ENCODE measurements at regions not wholly inside any gene's neighbourhood (a gene's known extent, or its start where the extent isn't known, plus 50 kb on each side); places are given as distances from the start of the nearest gene placed in this dataset.

DNA sequence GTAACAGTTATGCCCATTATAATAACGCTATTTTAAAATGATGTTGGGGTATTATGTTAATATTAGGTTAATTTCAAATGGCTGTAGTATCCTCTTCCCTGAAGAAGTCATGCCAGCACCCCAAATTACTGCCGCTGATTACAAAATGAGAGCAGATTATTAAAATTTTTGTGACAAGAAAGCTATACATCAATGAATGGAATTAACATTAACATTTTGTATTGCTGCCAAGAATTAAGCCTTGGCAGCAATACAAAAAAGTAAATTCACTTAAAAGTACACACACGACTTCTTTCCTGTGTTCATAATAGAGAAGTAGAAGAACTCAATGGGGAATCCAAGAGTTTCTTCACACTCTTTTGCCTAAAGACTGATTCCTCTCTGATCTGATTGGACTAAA is 482.8 kb downstream of the STIM2 start:
- Histone ChIP-seq H3K36me3 (ENCODE audit: control insufficient read depth in 2 of 2, insufficient read depth in 2 of 2, low read length in 2 of 2) (no peaks in the 10 kb centered on the region), H3K4me3 (ENCODE audit: low read length in 2 of 2) (no peak overlapping the region), H3K9me3 (ENCODE audit: control insufficient read depth in 2 of 2, low read length in 2 of 2) (no peaks in the 10 kb centered on the region), H3K4me1 (ENCODE audit: control insufficient read depth, insufficient read depth, low read length) (no peaks in the 10 kb centered on the region), H3K9ac (ENCODE audit: low read length in 2 of 2) (no peak overlapping the region), H3K27me3 (ENCODE audit: control insufficient read depth in 1 of 2, insufficient read depth in 2 of 2, low read length in 2 of 2) (no peaks in the 10 kb centered on the region), H3K27ac (ENCODE audit: low read length) (no peak overlapping the region)

GRCh38 chr4:27350161-27350560 is 489.5 kb downstream of the STIM2 start:
- no peak overlapping the region for H3K9ac ChIP-seq (ENCODE audit: low read length in 2 of 2)
- H3K27ac ChIP-seq (ENCODE audit: low read length) = no peak overlapping the region
- H3K4me1 ChIP-seq (ENCODE audit: control insufficient read depth, insufficient read depth, low read length) = no peaks in the 10 kb centered on the region
- H3K36me3 ChIP-seq (ENCODE audit: control insufficient read depth in 2 of 2, insufficient read depth in 2 of 2, low read length in 2 of 2) = no peaks in the 10 kb centered on the region
- peaks cover 0 to 2% of the 10 kb centered on the region in 2 donors for H3K9me3 ChIP-seq (ENCODE audit: control insufficient read depth in 2 of 2, low read length in 2 of 2)
- H3K27me3 ChIP-seq (ENCODE audit: control insufficient read depth in 1 of 2, insufficient read depth in 2 of 2, low read length in 2 of 2) = no peaks in the 10 kb centered on the region
- H3K4me3 ChIP-seq (ENCODE audit: low read length in 2 of 2) = no peak overlapping the region

GRCh38 chr4:27357283-27357682 is 496.6 kb downstream of the STIM2 start:
- Histone ChIP-seq H3K27ac (ENCODE audit: low read length) (no peak overlapping the region), H3K9ac (ENCODE audit: low read length in 2 of 2) (no peak overlapping the region), H3K4me1 (ENCODE audit: control insufficient read depth, insufficient read depth, low read length) (peaks cover 5% of the 10 kb centered on the region), H3K27me3 (ENCODE audit: control insufficient read depth in 1 of 2, insufficient read depth in 2 of 2, low read length in 2 of 2) (no peaks in the 10 kb centered on the region), H3K9me3 (ENCODE audit: control insufficient read depth in 2 of 2, low read length in 2 of 2) (peaks cover 0 to 2% of the 10 kb centered on the region in 2 donors), H3K36me3 (ENCODE audit: control insufficient read depth in 2 of 2, insufficient read depth in 2 of 2, low read length in 2 of 2) (no peaks in the 10 kb centered on the region), H3K4me3 (ENCODE audit: low read length in 2 of 2) (no peak overlapping the region)

DNA sequence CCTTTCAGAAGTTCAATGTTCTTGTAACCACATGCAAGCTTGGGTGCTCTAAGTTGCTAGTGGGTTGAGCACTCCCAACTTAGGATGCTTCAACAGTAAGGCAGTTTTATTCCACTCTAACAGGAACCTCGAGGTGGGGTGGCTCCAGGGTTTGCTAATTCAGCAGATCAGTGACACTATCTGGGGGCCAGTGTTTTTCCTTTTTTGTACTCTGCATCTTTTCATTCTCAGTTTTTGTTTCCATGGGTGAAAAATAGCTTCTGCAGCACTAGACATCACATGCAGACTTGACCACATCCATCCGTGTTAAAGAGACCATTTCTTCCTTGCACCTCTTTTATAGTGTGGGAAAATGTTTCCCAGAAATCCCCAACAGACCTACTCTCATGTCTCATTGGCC is 497.6 kb downstream of the STIM2 start:
- Histone ChIP-seq H3K4me3 (ENCODE audit: low read length in 2 of 2) (no peak overlapping the region), H3K36me3 (ENCODE audit: control insufficient read depth in 2 of 2, insufficient read depth in 2 of 2, low read length in 2 of 2) (no peaks in the 10 kb centered on the region), H3K27ac (ENCODE audit: low read length) (no peak overlapping the region), H3K27me3 (ENCODE audit: control insufficient read depth in 1 of 2, insufficient read depth in 2 of 2, low read length in 2 of 2) (no peaks in the 10 kb centered on the region), H3K9ac (ENCODE audit: low read length in 2 of 2) (no peak overlapping the region), H3K4me1 (ENCODE audit: control insufficient read depth, insufficient read depth, low read length) (peaks cover 5% of the 10 kb centered on the region), H3K9me3 (ENCODE audit: control insufficient read depth in 2 of 2, low read length in 2 of 2) (peaks cover 0 to 2% of the 10 kb centered on the region in 2 donors)

- Histone ChIP-seq H3K9ac (ENCODE audit: low read length in 2 of 2) (no peak overlapping the region), H3K9me3 (ENCODE audit: control insufficient read depth in 2 of 2, low read length in 2 of 2) (no peaks in the 10 kb centered on the region), H3K36me3 (ENCODE audit: control insufficient read depth in 2 of 2, insufficient read depth in 2 of 2, low read length in 2 of 2) (no peaks in the 10 kb centered on the region), H3K27ac (ENCODE audit: low read length) (no peak overlapping the region), H3K4me1 (ENCODE audit: control insufficient read depth, insufficient read depth, low read length) (peaks cover 5% of the 10 kb centered on the region), H3K27me3 (ENCODE audit: control insufficient read depth in 1 of 2, insufficient read depth in 2 of 2, low read length in 2 of 2) (no peaks in the 10 kb centered on the region), H3K4me3 (ENCODE audit: low read length in 2 of 2) (no peak overlapping the region)
Measured at GRCh38 chr4:27360131-27360530, 499.5 kb downstream of the STIM2 start.

DNA sequence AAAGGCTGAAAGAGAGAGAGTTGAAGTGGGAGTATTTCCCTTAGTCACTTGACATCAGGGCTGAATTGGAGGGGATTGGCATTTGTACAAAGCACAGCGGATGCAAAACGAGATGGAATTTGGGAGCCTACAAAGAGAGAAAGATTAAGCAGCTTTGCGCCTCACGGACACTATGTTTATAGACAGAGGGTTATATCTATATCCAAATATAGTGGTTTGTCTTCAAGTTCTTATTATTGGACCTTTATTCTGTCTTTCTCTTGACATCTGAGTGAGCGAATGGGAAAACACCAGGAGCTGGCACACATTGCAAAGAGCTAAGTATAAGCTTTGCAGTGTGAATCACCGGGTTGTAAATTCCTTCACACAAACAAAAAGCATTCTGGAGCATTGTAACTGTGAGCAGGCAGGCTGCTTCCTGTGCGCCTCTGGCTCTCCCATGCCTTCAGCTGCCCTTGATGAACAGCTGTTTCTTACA is 500.2 kb downstream of the STIM2 start:
- H3K4me3 ChIP-seq (ENCODE audit: low read length in 2 of 2) = peak overlapping the region in 1 of 2 donors; percentile 44
- no peaks in the 10 kb centered on the region for H3K36me3 ChIP-seq (ENCODE audit: control insufficient read depth in 2 of 2, insufficient read depth in 2 of 2, low read length in 2 of 2)
- no peaks in the 10 kb centered on the region for H3K9me3 ChIP-seq (ENCODE audit: control insufficient read depth in 2 of 2, low read length in 2 of 2)
- H3K27ac ChIP-seq (ENCODE audit: low read length) = peak overlapping the region; percentile 6
- no peaks in the 10 kb centered on the region for H3K27me3 ChIP-seq (ENCODE audit: control insufficient read depth in 1 of 2, insufficient read depth in 2 of 2, low read length in 2 of 2)
- H3K9ac ChIP-seq (ENCODE audit: low read length in 2 of 2) = no peak overlapping the region
- H3K4me1 ChIP-seq (ENCODE audit: control insufficient read depth, insufficient read depth, low read length) = peaks cover 5% of the 10 kb centered on the region

DNA sequence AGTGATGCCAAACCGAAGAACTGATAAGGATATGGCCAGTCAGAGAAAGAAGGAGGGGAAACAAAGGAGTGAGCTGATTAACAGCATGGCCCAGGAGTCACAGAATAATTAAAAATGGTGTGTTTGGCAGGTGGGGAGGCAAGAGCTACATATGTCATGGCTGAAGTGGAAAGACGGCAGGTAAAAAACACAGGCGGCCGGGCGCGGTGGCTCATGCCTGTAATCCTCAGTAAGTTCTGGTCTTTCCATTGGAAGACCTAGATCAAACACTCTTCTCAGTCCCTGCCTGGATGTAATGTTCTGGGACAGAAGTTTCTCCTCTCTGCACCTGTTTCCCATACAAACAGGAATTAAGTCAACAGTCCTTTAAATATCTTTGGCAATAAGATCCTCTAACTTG is 503.9 kb downstream of the STIM2 start:
- Histone ChIP-seq H3K27ac (ENCODE audit: low read length) (no peak overlapping the region), H3K9ac (ENCODE audit: low read length in 2 of 2) (no peak overlapping the region), H3K9me3 (ENCODE audit: control insufficient read depth in 2 of 2, low read length in 2 of 2) (no peaks in the 10 kb centered on the region), H3K4me3 (ENCODE audit: low read length in 2 of 2) (no peak overlapping the region), H3K36me3 (ENCODE audit: control insufficient read depth in 2 of 2, insufficient read depth in 2 of 2, low read length in 2 of 2) (no peaks in the 10 kb centered on the region), H3K4me1 (ENCODE audit: control insufficient read depth, insufficient read depth, low read length) (peaks cover 5% of the 10 kb centered on the region), H3K27me3 (ENCODE audit: control insufficient read depth in 1 of 2, insufficient read depth in 2 of 2, low read length in 2 of 2) (no peaks in the 10 kb centered on the region)

DNA sequence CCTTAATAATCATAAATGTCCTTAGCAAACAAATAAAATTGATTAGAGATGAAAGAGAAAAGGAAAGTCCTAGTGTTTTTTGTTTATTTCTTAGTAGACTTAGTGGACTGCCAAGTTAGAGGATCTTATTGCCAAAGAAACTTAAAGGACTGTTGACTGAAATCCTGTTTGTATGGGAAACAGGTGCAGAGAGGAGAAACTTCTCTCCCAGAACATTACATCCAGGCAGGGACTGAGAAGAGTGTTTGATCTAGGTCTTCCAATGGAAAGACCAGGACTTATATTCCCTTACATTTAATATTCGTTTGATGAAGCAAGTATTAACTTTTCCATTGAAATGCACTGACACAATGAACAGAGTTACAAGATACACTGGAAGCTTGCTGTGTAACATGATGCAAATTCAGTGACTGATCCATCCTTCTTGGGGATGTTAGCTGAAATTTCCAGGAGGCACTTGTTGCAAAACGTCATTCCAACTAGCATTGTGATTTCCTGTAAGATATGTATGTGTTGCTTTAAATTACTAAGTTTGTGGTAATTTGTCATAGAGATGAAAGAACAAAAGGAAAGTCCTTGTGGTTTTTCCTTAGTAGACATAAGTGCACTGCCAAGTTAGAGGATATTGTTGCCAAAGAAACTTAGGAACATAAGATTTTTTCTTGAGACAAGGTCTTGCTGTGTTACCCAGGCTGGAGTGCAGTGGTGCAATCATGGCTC is 505.6 kb downstream of the STIM2 start:
- no peaks in the 10 kb centered on the region for H3K36me3 ChIP-seq (ENCODE audit: control insufficient read depth in 2 of 2, insufficient read depth in 2 of 2, low read length in 2 of 2)
- H3K9me3 ChIP-seq (ENCODE audit: control insufficient read depth in 2 of 2, low read length in 2 of 2) = no peaks in the 10 kb centered on the region
- no peak overlapping the region for H3K9ac ChIP-seq (ENCODE audit: low read length in 2 of 2)
- H3K27ac ChIP-seq (ENCODE audit: low read length) = no peak overlapping the region
- H3K4me3 ChIP-seq (ENCODE audit: low read length in 2 of 2) = no peak overlapping the region
- H3K4me1 ChIP-seq (ENCODE audit: control insufficient read depth, insufficient read depth, low read length) = peaks cover 3% of the 10 kb centered on the region
- no peaks in the 10 kb centered on the region for H3K27me3 ChIP-seq (ENCODE audit: control insufficient read depth in 1 of 2, insufficient read depth in 2 of 2, low read length in 2 of 2)

- no peaks in the 10 kb centered on the region for H3K36me3 ChIP-seq (ENCODE audit: control insufficient read depth in 2 of 2, insufficient read depth in 2 of 2, low read length in 2 of 2)
- no peaks in the 10 kb centered on the region for H3K27me3 ChIP-seq (ENCODE audit: control insufficient read depth in 1 of 2, insufficient read depth in 2 of 2, low read length in 2 of 2)
- no peak overlapping the region for H3K27ac ChIP-seq (ENCODE audit: low read length)
- no peaks in the 10 kb centered on the region for H3K4me1 ChIP-seq (ENCODE audit: control insufficient read depth, insufficient read depth, low read length)
- no peak overlapping the region for H3K9ac ChIP-seq (ENCODE audit: low read length in 2 of 2)
- no peaks in the 10 kb centered on the region for H3K9me3 ChIP-seq (ENCODE audit: control insufficient read depth in 2 of 2, low read length in 2 of 2)
- H3K4me3 ChIP-seq (ENCODE audit: low read length in 2 of 2) = no peak overlapping the region
Measured at GRCh38 chr4:27368781-27369180, 508.1 kb downstream of the STIM2 start.

- H3K27me3 ChIP-seq (ENCODE audit: control insufficient read depth in 1 of 2, insufficient read depth in 2 of 2, low read length in 2 of 2) = no peaks in the 10 kb centered on the region
- H3K4me3 ChIP-seq (ENCODE audit: low read length in 2 of 2) = no peak overlapping the region
- H3K27ac ChIP-seq (ENCODE audit: low read length) = no peak overlapping the region
- H3K9me3 ChIP-seq (ENCODE audit: control insufficient read depth in 2 of 2, low read length in 2 of 2) = peaks cover 0 to 3% of the 10 kb centered on the region in 2 donors
- no peaks in the 10 kb centered on the region for H3K4me1 ChIP-seq (ENCODE audit: control insufficient read depth, insufficient read depth, low read length)
- H3K9ac ChIP-seq (ENCODE audit: low read length in 2 of 2) = no peak overlapping the region
- no peaks in the 10 kb centered on the region for H3K36me3 ChIP-seq (ENCODE audit: control insufficient read depth in 2 of 2, insufficient read depth in 2 of 2, low read length in 2 of 2)
Measured at GRCh38 chr4:27381815-27382214, 521.2 kb downstream of the STIM2 start.

DNA sequence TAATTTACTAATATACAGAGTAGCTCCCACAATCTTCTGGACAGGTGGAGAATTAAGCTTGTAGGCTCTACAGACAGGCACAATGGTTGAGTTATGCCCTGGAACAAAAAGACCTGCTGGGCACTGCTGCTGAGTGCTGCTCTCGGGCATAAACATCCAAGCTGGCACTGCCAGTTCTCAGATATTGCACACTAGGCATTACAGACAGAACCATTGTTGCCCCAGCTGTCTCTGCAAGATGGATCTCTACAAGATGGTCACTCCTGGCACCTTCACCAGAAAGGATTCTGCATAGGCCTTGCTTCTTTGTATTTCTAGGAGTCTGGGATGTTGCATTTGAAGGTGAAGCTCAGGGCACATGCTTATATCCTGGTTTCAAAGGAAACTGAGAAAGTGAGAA is 527.1 kb downstream of the STIM2 start:
- no peaks in the 10 kb centered on the region for H3K36me3 ChIP-seq (ENCODE audit: control insufficient read depth in 2 of 2, insufficient read depth in 2 of 2, low read length in 2 of 2)

More for the DNA sequence above, 527.1 kb downstream of the STIM2 start:
- H3K9me3 ChIP-seq (ENCODE audit: control insufficient read depth in 2 of 2, low read length in 2 of 2) = no peaks in the 10 kb centered on the region
- H3K9ac ChIP-seq (ENCODE audit: low read length in 2 of 2) = no peak overlapping the region
- no peaks in the 10 kb centered on the region for H3K4me1 ChIP-seq (ENCODE audit: control insufficient read depth, insufficient read depth, low read length)
- H3K27ac ChIP-seq (ENCODE audit: low read length) = no peak overlapping the region
- H3K4me3 ChIP-seq (ENCODE audit: low read length in 2 of 2) = no peak overlapping the region
- H3K27me3 ChIP-seq (ENCODE audit: control insufficient read depth in 1 of 2, insufficient read depth in 2 of 2, low read length in 2 of 2) = no peaks in the 10 kb centered on the region
